ENCODE measurements at regions not wholly inside any gene's neighbourhood (a gene's known extent, or its start where the extent isn't known, plus 50 kb on each side); places are given as distances from the start of the nearest gene placed in this dataset.
"Not testable (repeated sequence)": the region's sequence is repeated elsewhere in the genome, so short reads cannot be mapped to it uniquely, and the experiment has no call there.

GRCh38 chr5:131001507-131001906 is 163.5 kb downstream of the HINT1 start:
- DNase-seq = no peak

- DNase-seq = no peak
Measured at GRCh38 chr5:131000289-131000688, 164.8 kb downstream of the HINT1 start.

- DNase-seq = not testable (repeated sequence)
Measured at GRCh38 chr5:130996720-130997119, 168.3 kb downstream of the HINT1 start.

- no peak for DNase-seq
Measured at GRCh38 chr5:130995851-130996250, 169.2 kb downstream of the HINT1 start.

GRCh38 chr5:130995254-130995515 is 169.9 kb downstream of the HINT1 start:
- DNase-seq = no peak

- no peak for DNase-seq
Measured at GRCh38 chr5:130994496-130995253, 170.4 kb downstream of the HINT1 start.

- no peak for DNase-seq
Measured at GRCh38 chr5:130992621-130993020, 172.4 kb downstream of the HINT1 start.

GRCh38 chr5:130992095-130992494 is 173.0 kb downstream of the HINT1 start:
- no peak for DNase-seq

- DNase-seq = no peak
Measured at GRCh38 chr5:130985776-130986175, 179.3 kb downstream of the HINT1 start.

GRCh38 chr5:130981663-130982062 is 183.4 kb downstream of the HINT1 start:
- no peak for DNase-seq

- DNase-seq = no peak
Measured at GRCh38 chr5:130978475-130978874, 186.6 kb downstream of the HINT1 start.

- DNase-seq = no peak
Measured at GRCh38 chr5:130976493-130976892, 188.6 kb downstream of the HINT1 start.

- DNase-seq = no peak
Measured at GRCh38 chr5:130975847-130976246, 189.2 kb downstream of the HINT1 start.

- DNase-seq = no peak
Measured at GRCh38 chr5:130975299-130975698, 189.8 kb downstream of the HINT1 start.

GRCh38 chr5:130974021-130974683 is 190.9 kb downstream of the HINT1 start:
- DNase-seq = no peak

- DNase-seq = no peak
Measured at GRCh38 chr5:130966990-130967525, 198.0 kb downstream of the HINT1 start.

GRCh38 chr5:130965920-130966319 is 199.1 kb downstream of the HINT1 start:
- DNase-seq = no peak

- DNase-seq = no peak
Measured at GRCh38 chr5:130965360-130965759, 199.7 kb downstream of the HINT1 start.

- DNase-seq = no peak
Measured at GRCh38 chr5:130964231-130965202, 200.5 kb downstream of the HINT1 start.

- DNase-seq = no peak
Measured at GRCh38 chr5:130963798-130964197, 201.3 kb downstream of the HINT1 start.

GRCh38 chr5:130957151-130957550 is 207.9 kb downstream of the HINT1 start:
- no peak for DNase-seq

GRCh38 chr5:130955041-130955440 is 210.0 kb downstream of the HINT1 start:
- DNase-seq = no peak

- DNase-seq = no peak
Measured at GRCh38 chr5:130954336-130954735, 210.7 kb downstream of the HINT1 start.

All from KG1 (cell line).